ENCODE measurements at regions not wholly inside any gene's neighbourhood (a gene's known extent, or its start where the extent isn't known, plus 50 kb on each side); places are given as distances from the start of the nearest gene placed in this dataset.

DNA sequence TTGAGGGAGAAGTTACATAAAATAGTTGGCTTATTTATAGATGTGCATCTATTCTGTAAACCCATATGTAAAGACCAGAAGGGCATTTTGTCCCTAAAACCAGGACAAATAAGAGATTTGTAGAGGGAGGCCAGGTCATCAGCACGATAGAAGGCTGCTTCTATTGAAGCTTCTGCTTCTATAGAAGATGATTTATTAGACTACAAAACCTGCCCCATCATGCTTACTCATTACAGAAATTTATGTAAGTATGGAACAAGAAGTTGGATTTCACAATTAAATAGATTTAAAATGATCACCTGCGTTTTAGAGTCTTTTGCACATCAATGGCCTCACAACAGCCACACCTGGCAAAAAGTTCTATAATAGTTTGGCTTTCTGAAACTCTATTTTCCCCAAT, 183.5 kb downstream of the DUSP10 start:
- Histone ChIP-seq H4K20me1 (ENCODE audit: control insufficient read depth, insufficient read depth) (no peaks in the 10 kb centered on the region), H2AFZ (ENCODE audit: control insufficient read depth, low read depth, low read length) (no peak overlapping the region), H3K9me3 (replicated peaks; ENCODE audit: control insufficient read depth, insufficient read depth, low read length) (no peaks in the 10 kb centered on the region), H3K79me2 (ENCODE audit: control insufficient read depth, insufficient read depth, low read length) (no peaks in the 10 kb centered on the region), H3K36me3 (ENCODE audit: control insufficient read depth in 2 of 2, insufficient read depth in 2 of 2, low read length in 1 of 2) (no peaks in the 10 kb centered on the region), H3K4me2 (ENCODE audit: control insufficient read depth, insufficient read depth) (no peak overlapping the region), H3K9ac (ENCODE audit: control insufficient read depth, insufficient read depth, low read length) (no peak overlapping the region), H3K4me1 (ENCODE audit: control insufficient read depth, insufficient read depth, low read length) (no peaks in the 10 kb centered on the region), H3K27ac (ENCODE audit: control insufficient read depth, insufficient read depth) (no peak overlapping the region), H3K27me3 (replicated peaks in 1 of 2; ENCODE audit: control insufficient read depth in 2 of 2, insufficient read depth in 2 of 2, low read length in 1 of 2) (no peaks in the 10 kb centered on the region), H3K4me3 (no peak overlapping the region)
- in situ Hi-C loops (cut with MboI), result no loop called here
- ChIA-PET RAD21 (ENCODE audit: unreplicated experiment) (no interaction called here), CTCF (interaction anchor here (1.0 to 1.2 kb wide), 2 partner anchors 167 to 534 kb away, joined by 3 to 5 read pairs; no protein-coding TSS in a partner anchor), POLR2A (no interaction called here), SMC1A (ENCODE audit: uncharacterized antibody, unreplicated experiment) (interaction anchor here (1.1 to 1.8 kb wide), 4 partner anchors 8 to 89 kb away, joined by 3 to 5 read pairs (median 4); no protein-coding TSS in a partner anchor)
- intact Hi-C loops (cut with micrococcal nuclease; ENCODE audit: unreplicated experiment), result no loop called here
- DNase-seq (ENCODE audit: low read depth, low spot score) (no peak), FAIRE-seq (no peak), ATAC-seq (no peak)
- TF ChIP-seq, protein P1, sequence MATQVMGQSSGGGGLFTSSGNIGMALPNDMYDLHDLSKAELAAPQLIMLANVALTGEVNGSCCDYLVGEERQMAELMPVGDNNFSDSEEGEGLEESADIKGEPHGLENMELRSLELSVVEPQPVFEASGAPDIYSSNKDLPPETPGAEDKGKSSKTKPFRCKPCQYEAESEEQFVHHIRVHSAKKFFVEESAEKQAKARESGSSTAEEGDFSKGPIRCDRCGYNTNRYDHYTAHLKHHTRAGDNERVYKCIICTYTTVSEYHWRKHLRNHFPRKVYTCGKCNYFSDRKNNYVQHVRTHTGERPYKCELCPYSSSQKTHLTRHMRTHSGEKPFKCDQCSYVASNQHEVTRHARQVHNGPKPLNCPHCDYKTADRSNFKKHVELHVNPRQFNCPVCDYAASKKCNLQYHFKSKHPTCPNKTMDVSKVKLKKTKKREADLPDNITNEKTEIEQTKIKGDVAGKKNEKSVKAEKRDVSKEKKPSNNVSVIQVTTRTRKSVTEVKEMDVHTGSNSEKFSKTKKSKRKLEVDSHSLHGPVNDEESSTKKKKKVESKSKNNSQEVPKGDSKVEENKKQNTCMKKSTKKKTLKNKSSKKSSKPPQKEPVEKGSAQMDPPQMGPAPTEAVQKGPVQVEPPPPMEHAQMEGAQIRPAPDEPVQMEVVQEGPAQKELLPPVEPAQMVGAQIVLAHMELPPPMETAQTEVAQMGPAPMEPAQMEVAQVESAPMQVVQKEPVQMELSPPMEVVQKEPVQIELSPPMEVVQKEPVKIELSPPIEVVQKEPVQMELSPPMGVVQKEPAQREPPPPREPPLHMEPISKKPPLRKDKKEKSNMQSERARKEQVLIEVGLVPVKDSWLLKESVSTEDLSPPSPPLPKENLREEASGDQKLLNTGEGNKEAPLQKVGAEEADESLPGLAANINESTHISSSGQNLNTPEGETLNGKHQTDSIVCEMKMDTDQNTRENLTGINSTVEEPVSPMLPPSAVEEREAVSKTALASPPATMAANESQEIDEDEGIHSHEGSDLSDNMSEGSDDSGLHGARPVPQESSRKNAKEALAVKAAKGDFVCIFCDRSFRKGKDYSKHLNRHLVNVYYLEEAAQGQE (IDR thresholded peaks at IDR 0.05; ENCODE audit: low read depth, low read length), result no peak
- TF ChIP-seq NR2C2 (IDR thresholded peaks at IDR 0.05; ENCODE audit: borderline replicate concordance, control insufficient read depth, insufficient read length, low read depth), result no peak
- no peak for TF ChIP-seq SUPT20H (IDR thresholded peaks at IDR 0.05; ENCODE audit: borderline replicate concordance, control insufficient read depth, low read depth, low read length)
- TF ChIP-seq, protein P2, sequence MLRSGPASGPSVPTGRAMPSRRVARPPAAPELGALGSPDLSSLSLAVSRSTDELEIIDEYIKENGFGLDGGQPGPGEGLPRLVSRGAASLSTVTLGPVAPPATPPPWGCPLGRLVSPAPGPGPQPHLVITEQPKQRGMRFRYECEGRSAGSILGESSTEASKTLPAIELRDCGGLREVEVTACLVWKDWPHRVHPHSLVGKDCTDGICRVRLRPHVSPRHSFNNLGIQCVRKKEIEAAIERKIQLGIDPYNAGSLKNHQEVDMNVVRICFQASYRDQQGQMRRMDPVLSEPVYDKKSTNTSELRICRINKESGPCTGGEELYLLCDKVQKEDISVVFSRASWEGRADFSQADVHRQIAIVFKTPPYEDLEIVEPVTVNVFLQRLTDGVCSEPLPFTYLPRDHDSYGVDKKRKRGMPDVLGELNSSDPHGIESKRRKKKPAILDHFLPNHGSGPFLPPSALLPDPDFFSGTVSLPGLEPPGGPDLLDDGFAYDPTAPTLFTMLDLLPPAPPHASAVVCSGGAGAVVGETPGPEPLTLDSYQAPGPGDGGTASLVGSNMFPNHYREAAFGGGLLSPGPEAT (IDR thresholded peaks at IDR 0.05; ENCODE audit: low read depth), result no peak
- TF ChIP-seq ZNF24 (IDR thresholded peaks at IDR 0.05), result no peak
- no peak for TF ChIP-seq POLR2AphosphoS5 (IDR thresholded peaks at IDR 0.05; ENCODE audit: low read length)
- TF ChIP-seq SUZ12 (IDR thresholded peaks at IDR 0.05; ENCODE audit: unreplicated experiment), result no peak
- no peak for TF ChIP-seq ZNF217 (IDR thresholded peaks at IDR 0.05)
- no TSS peak for BruUV-seq (replicated peaks)
- 0% methylated on average over 2 of the region's 2 CpGs for WGBS (ENCODE audit: insufficient coverage, insufficient replicate concordance, low lambda C conversion rate, missing lambda C conversion rate)
